ENCODE measurements at regions not wholly inside any gene's neighbourhood (a gene's known extent, or its start where the extent isn't known, plus 50 kb on each side); places are given as distances from the start of the nearest gene placed in this dataset.

DNA sequence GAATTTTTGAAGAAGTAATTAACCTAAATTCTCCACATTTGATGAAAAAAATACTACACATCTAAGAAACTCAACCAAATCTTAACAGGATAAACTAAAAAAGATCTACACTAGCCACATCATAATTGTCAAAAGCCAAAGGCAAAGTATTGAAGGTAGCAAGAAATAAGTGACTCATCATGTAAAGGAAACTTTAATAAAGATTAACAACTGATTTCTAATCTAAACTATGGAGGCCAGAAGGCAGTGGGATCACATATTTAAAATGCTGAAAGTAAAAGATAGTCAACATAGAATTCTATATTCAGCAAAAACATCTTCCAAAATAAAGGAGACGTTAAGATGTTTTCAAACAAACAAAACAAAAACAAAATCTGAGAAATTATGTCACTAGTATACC, 2002.9 kb downstream of the MAT2B start:
- no peak overlapping the region for H3K4me3 ChIP-seq
- WGBS, 2 donors (ENCODE audit: low coverage in 1 of 2): 78 to 79% methylated on average over 1 of the region's 1 CpG
- H3K27ac ChIP-seq: no peak overlapping the region
- in situ Hi-C loops (cut with MboI; ENCODE audit: low pct_ligation_motif_present in 1 of 4, low pct_unique_long_range_greater_than_20kb in 1 of 4, low sequenced_read_pairs in 3 of 4) (no loop called here), intact Hi-C loops (cut with DNase I; ENCODE audit: low total_unique reads) (no loop called here)
- no peaks in the 10 kb centered on the region for H3K27me3 ChIP-seq
- H3K4me1 ChIP-seq: no peaks in the 10 kb centered on the region
- H3K9me3 ChIP-seq: peaks cover 14 to 19% of the 10 kb centered on the region in 2 donors
- no peaks in the 10 kb centered on the region for H3K36me3 ChIP-seq
- TF ChIP-seq POLR2AphosphoS5 (IDR thresholded peaks at IDR 0.05) (no peak), EP300 (IDR thresholded peaks at IDR 0.05; ENCODE audit: low read depth) (no peak), POLR2A (IDR thresholded peaks at IDR 0.05) (no peak)
- TF ChIP-seq, protein P1, sequence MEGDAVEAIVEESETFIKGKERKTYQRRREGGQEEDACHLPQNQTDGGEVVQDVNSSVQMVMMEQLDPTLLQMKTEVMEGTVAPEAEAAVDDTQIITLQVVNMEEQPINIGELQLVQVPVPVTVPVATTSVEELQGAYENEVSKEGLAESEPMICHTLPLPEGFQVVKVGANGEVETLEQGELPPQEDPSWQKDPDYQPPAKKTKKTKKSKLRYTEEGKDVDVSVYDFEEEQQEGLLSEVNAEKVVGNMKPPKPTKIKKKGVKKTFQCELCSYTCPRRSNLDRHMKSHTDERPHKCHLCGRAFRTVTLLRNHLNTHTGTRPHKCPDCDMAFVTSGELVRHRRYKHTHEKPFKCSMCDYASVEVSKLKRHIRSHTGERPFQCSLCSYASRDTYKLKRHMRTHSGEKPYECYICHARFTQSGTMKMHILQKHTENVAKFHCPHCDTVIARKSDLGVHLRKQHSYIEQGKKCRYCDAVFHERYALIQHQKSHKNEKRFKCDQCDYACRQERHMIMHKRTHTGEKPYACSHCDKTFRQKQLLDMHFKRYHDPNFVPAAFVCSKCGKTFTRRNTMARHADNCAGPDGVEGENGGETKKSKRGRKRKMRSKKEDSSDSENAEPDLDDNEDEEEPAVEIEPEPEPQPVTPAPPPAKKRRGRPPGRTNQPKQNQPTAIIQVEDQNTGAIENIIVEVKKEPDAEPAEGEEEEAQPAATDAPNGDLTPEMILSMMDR (IDR thresholded peaks at IDR 0.05): no peak
- no peak for DNase-seq

DNA sequence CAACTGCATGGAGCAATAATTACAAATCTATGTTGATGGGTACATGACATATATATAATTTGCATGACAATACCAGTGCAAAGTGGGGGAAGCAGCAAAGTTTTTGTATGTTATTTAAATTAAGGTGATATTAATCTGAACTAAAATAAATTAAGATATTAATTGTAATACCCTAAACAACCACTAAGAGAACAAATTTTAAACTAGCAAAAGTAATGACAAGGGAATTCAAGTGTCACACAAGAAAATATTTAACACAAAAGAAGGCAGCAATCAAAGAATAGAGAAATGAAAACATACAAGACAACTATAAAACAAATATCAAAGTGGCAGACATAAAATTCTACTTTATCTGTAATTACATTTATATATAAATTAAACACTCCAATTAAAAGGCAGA, 2003.4 kb downstream of the MAT2B start:
- intact Hi-C loops (cut with DNase I; ENCODE audit: low total_unique reads): no loop called here

DNA sequence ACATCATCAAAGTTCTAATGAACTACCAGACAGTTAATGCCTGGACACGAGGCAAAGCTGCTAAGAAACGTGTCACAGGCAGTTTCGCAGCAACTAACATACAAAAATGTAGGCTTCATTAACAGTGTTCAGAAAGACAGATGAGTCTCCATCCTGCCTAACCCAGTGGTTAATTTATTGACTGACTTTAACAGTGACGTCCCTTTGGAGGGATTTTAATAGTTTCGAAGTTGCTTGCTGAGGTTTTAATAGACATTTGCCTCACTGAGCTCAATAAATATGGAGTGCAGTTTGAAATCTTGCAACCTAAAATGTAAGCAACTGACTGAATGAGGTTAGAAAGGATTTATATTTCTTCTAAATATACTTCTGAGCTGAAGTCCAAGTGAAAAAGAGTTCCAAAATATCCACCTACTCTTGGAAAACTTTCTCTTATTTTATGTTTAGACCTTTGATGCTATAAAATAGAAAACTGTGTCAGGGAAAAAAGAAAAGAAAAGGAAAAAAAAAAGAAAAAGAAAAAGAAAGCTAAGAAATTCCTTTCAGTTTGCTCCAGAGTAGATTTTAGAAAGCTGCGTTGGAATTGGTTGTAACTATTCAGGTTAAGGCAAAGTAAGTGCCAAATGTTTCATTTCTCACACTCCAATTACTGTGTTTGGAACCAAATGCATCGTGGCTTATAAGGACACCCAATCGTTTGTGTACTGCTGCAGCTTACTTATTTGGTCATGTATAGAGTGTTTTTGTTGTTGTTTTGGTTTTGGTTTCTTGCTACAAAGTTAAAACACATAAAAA, 2016.6 kb downstream of the MAT2B start:
- H3K27me3 ChIP-seq: no peaks in the 10 kb centered on the region
- H3K27ac ChIP-seq: peak overlapping the region in 2 of 4 donors; percentile 16
- no peak for DNase-seq
- no peaks in the 10 kb centered on the region for H3K36me3 ChIP-seq
- H3K9me3 ChIP-seq: no peaks in the 10 kb centered on the region
- H3K4me3 ChIP-seq: no peak overlapping the region
- TF ChIP-seq, protein P1 (IDR thresholded peaks at IDR 0.05): no peak
- no peak for TF ChIP-seq POLR2A (IDR thresholded peaks at IDR 0.05)
- TF ChIP-seq POLR2AphosphoS5 (IDR thresholded peaks at IDR 0.05): no peak
- TF ChIP-seq EP300 (IDR thresholded peaks at IDR 0.05; ENCODE audit: low read depth): no peak
- H3K4me1 ChIP-seq: no peaks in the 10 kb centered on the region
- intact Hi-C loops (cut with DNase I; ENCODE audit: low total_unique reads) (no loop called here), in situ Hi-C loops (cut with MboI; ENCODE audit: low pct_ligation_motif_present in 1 of 4, low pct_unique_long_range_greater_than_20kb in 1 of 4, low sequenced_read_pairs in 3 of 4) (no loop called here)
- 42 to 50% methylated on average over 6 to 8 of the region's 8 CpGs for WGBS, 2 donors (ENCODE audit: low coverage in 1 of 2)

More for the DNA sequence above, 2003.4 kb downstream of the MAT2B start:
- H3K27ac ChIP-seq: no peak overlapping the region
- DNase-seq: no peak
- no peaks in the 10 kb centered on the region for H3K4me1 ChIP-seq
- no peak overlapping the region for H3K4me3 ChIP-seq
- H3K9me3 ChIP-seq: peaks cover 14 to 19% of the 10 kb centered on the region in 2 donors
- in situ Hi-C loops (cut with MboI; ENCODE audit: low pct_ligation_motif_present in 1 of 4, low pct_unique_long_range_greater_than_20kb in 1 of 4, low sequenced_read_pairs in 3 of 4): no loop called here
- no peaks in the 10 kb centered on the region for H3K27me3 ChIP-seq
- no peaks in the 10 kb centered on the region for H3K36me3 ChIP-seq
- no peak for TF ChIP-seq POLR2A (IDR thresholded peaks at IDR 0.05)
- TF ChIP-seq, protein P1 (IDR thresholded peaks at IDR 0.05): peak in 2 of 5 experiments; percentile 4 to 20

DNA sequence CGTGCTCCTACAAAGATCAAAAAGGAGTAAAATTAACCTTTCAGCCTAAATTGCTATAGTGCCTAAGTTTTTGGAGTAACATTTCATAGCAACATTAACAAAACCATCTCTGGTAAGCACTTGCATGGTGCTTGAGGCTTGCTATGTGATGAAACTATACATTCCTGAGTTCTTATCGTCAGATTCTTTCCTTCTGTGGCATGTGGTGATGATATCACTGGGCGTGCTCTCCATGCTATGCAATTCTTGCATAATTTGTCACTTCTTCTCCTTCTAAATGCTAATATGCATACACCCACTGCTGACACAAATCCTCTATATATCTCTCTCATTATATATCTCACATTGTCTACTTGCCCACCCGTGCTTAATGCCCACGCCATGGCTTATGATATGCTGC, 2019.9 kb downstream of the MAT2B start:
- Histone ChIP-seq H3K4me1 (no peaks in the 10 kb centered on the region), H3K4me3 (no peak overlapping the region), H3K27me3 (no peaks in the 10 kb centered on the region), H3K27ac (no peak overlapping the region), H3K36me3 (no peaks in the 10 kb centered on the region), H3K9me3 (no peaks in the 10 kb centered on the region)
- TF ChIP-seq POLR2A (IDR thresholded peaks at IDR 0.05): no peak
- TF ChIP-seq, protein P1 (IDR thresholded peaks at IDR 0.05): no peak
- TF ChIP-seq POLR2AphosphoS5 (IDR thresholded peaks at IDR 0.05): no peak
- no peak for TF ChIP-seq EP300 (IDR thresholded peaks at IDR 0.05; ENCODE audit: low read depth)
- DNase-seq: no peak
- in situ Hi-C loops (cut with MboI; ENCODE audit: low pct_ligation_motif_present in 1 of 4, low pct_unique_long_range_greater_than_20kb in 1 of 4, low sequenced_read_pairs in 3 of 4) (no loop called here), intact Hi-C loops (cut with DNase I; ENCODE audit: low total_unique reads) (no loop called here)
- 71% methylated on average over 5 of the region's 5 CpGs for WGBS, 2 donors (ENCODE audit: low coverage in 1 of 2)

Measured in transverse colon (tissue), 4 donors.